ENCODE measurements at regions not wholly inside any gene's neighbourhood (a gene's known extent, or its start where the extent isn't known, plus 50 kb on each side); places are given as distances from the start of the nearest gene placed in this dataset.

GRCh38 chr6:104409913-104410312 lies 449.8 kb downstream of the HACE1 start:
- TF ChIP-seq POLR2A (IDR thresholded peaks at IDR 0.05) (no peak), CTCF (IDR thresholded peaks at IDR 0.05) (no peak)
